CD8-positive, alpha-beta memory T cell (primary cell): ENCODE measurements at regions not wholly inside any gene's neighbourhood (a gene's known extent, or its start where the extent isn't known, plus 50 kb on each side); places are given as distances from the start of the nearest gene placed in this dataset.
"Not testable (repeated sequence)": the region's sequence is repeated elsewhere in the genome, so short reads cannot be mapped to it uniquely, and the experiment has no call there.

Experiments
- CTCF ChIA-PET: fragments of 350-600 bp; sonication (Branson Sonifier 250); formaldehyde crosslinking; loops from one replicate; lab custom pipeline; 2021; ENCODE audit warnings: antibody characterized with exemption; lab: Charles Lee
- POLR2A ChIA-PET: fragments of 350-600 bp; sonication (Branson Sonifier 250); formaldehyde crosslinking; loops from one replicate; lab custom pipeline; 2021; ENCODE audit warnings: antibody characterized with exemption; lab: Charles Lee
- DNase-seq, 5 donors: peaks; one replicate each; pipeline versions ENCODE4 v3.0.0 to v3.0.0-alpha.2; 2020 to 2022; ENCODE audit warnings: mixed read lengths in 1 of 5
- H3K27ac ChIP-seq: one replicate; pipeline ENCODE4 v1.7.0; 2013; ENCODE audit warnings: low read depth, mild to moderate bottlenecking, low read length, moderate library complexity
- H3K27me3 ChIP-seq: 2 replicates; pipeline ENCODE4 v1.7.0; 2013; ENCODE audit warnings: low read length, mild to moderate bottlenecking; ENCODE audit not compliant: insufficient read depth, poor library complexity, severe bottlenecking
- H3K36me3 ChIP-seq: 2 replicates; pipeline ENCODE4 v1.7.0; 2013; ENCODE audit warnings: mild to moderate bottlenecking, low read length, moderate library complexity; ENCODE audit not compliant: insufficient read depth
- H3K4me1 ChIP-seq: 2 replicates; pipeline ENCODE4 v1.7.0; 2013; ENCODE audit warnings: mild to moderate bottlenecking, low read length, moderate library complexity; ENCODE audit not compliant: insufficient read depth
- H3K4me3 ChIP-seq: 2 replicates; pipeline ENCODE4 v1.7.0; 2013; ENCODE audit warnings: mild to moderate bottlenecking, low read length
- H3K9me3 ChIP-seq: 2 replicates; pipeline ENCODE4 v1.7.0; 2013; ENCODE audit warnings: mild to moderate bottlenecking, low read length
- H3K27ac Mint-ChIP-seq, 8 donors: one replicate each; pipeline ENCODE4 v1.8.0; 2020 to 2021; ENCODE audit warnings: mixed read lengths in 8 of 8, mild to moderate bottlenecking in 6 of 8, inconsistent platforms in 3 of 8, moderate library complexity in 3 of 8
- H3K27me3 Mint-ChIP-seq, 2 donors: one replicate each; pipeline ENCODE4 v1.8.0; 2020 to 2021; ENCODE audit warnings: mixed read lengths in 2 of 2, mild to moderate bottlenecking in 1 of 2, moderate library complexity in 1 of 2
- H3K36me3 Mint-ChIP-seq, 3 donors: one replicate each; pipeline ENCODE4 v1.8.0; 2020 to 2021; ENCODE audit warnings: mixed read lengths in 3 of 3, inconsistent platforms in 1 of 3, mild to moderate bottlenecking in 1 of 3
- H3K4me1 Mint-ChIP-seq, 3 donors: one replicate each; pipeline ENCODE4 v1.8.0; 2020 to 2021; ENCODE audit warnings: mixed read lengths in 3 of 3, inconsistent platforms in 1 of 3, mild to moderate bottlenecking in 1 of 3
- H3K4me3 Mint-ChIP-seq, 7 donors: one replicate each; pipeline ENCODE4 v1.8.0; 2020 to 2021; ENCODE audit warnings: mixed read lengths in 7 of 7, mild to moderate bottlenecking in 6 of 7, moderate library complexity in 4 of 7, inconsistent platforms in 2 of 7
- H3K9me3 Mint-ChIP-seq, 5 donors: one replicate each; pipeline ENCODE4 v1.8.0; 2020 to 2022; ENCODE audit warnings: mixed read lengths in 5 of 5, mild to moderate bottlenecking in 3 of 5, moderate library complexity in 2 of 5, inconsistent platforms in 1 of 5

- no peak overlapping the region for H3K4me3 Mint-ChIP-seq
- ChIA-PET CTCF (no interaction called here), POLR2A (no interaction called here)
- H3K27ac Mint-ChIP-seq = no peak overlapping the region
- no peak overlapping the region for H3K27ac ChIP-seq
- no peaks in the 10 kb centered on the region for H3K4me1 ChIP-seq
- no peak overlapping the region for H3K4me3 ChIP-seq
- no peaks in the 10 kb centered on the region for H3K27me3 Mint-ChIP-seq
- no peak for DNase-seq
- H3K36me3 ChIP-seq = no peaks in the 10 kb centered on the region
- no peaks in the 10 kb centered on the region for H3K27me3 ChIP-seq
- peaks cover 0 to 8% (median 1%) of the 10 kb centered on the region in 5 donors for H3K9me3 Mint-ChIP-seq
- no peaks in the 10 kb centered on the region for H3K36me3 Mint-ChIP-seq
- H3K4me1 Mint-ChIP-seq = no peaks in the 10 kb centered on the region
- H3K9me3 ChIP-seq = no peaks in the 10 kb centered on the region
Observed at GRCh38 chr5:136820848-136821247, 455.5 kb upstream of the TRPC7 start.

GRCh38 chr5:136819526-136820302 is 454.4 kb upstream of the TRPC7 start:
- H3K27ac Mint-ChIP-seq = no peak overlapping the region
- H3K4me3 Mint-ChIP-seq = no peak overlapping the region
- Histone ChIP-seq H3K4me3 (no peak overlapping the region), H3K27ac (no peak overlapping the region), H3K4me1 (no peaks in the 10 kb centered on the region), H3K9me3 (no peaks in the 10 kb centered on the region), H3K27me3 (no peaks in the 10 kb centered on the region), H3K36me3 (no peaks in the 10 kb centered on the region)
- H3K4me1 Mint-ChIP-seq = no peaks in the 10 kb centered on the region
- peaks cover 0 to 8% (median 1%) of the 10 kb centered on the region in 5 donors for H3K9me3 Mint-ChIP-seq
- no peak for DNase-seq
- no peaks in the 10 kb centered on the region for H3K27me3 Mint-ChIP-seq
- H3K36me3 Mint-ChIP-seq = no peaks in the 10 kb centered on the region
- POLR2A ChIA-PET = no interaction called here
- CTCF ChIA-PET = no interaction called here

GRCh38 chr5:136816327-136816726 is 451.0 kb upstream of the TRPC7 start:
- Mint-ChIP-seq H3K4me3 (no peak overlapping the region), H3K36me3 (no peaks in the 10 kb centered on the region), H3K27ac (no peak overlapping the region), H3K9me3 (peaks cover 0 to 2% (median 1%) of the 10 kb centered on the region in 5 donors), H3K4me1 (no peaks in the 10 kb centered on the region), H3K27me3 (no peaks in the 10 kb centered on the region)
- Histone ChIP-seq H3K27ac (no peak overlapping the region), H3K4me3 (no peak overlapping the region), H3K36me3 (no peaks in the 10 kb centered on the region), H3K9me3 (no peaks in the 10 kb centered on the region), H3K4me1 (no peaks in the 10 kb centered on the region), H3K27me3 (no peaks in the 10 kb centered on the region)
- ChIA-PET POLR2A (no interaction called here), CTCF (no interaction called here)
- DNase-seq = no peak

DNA sequence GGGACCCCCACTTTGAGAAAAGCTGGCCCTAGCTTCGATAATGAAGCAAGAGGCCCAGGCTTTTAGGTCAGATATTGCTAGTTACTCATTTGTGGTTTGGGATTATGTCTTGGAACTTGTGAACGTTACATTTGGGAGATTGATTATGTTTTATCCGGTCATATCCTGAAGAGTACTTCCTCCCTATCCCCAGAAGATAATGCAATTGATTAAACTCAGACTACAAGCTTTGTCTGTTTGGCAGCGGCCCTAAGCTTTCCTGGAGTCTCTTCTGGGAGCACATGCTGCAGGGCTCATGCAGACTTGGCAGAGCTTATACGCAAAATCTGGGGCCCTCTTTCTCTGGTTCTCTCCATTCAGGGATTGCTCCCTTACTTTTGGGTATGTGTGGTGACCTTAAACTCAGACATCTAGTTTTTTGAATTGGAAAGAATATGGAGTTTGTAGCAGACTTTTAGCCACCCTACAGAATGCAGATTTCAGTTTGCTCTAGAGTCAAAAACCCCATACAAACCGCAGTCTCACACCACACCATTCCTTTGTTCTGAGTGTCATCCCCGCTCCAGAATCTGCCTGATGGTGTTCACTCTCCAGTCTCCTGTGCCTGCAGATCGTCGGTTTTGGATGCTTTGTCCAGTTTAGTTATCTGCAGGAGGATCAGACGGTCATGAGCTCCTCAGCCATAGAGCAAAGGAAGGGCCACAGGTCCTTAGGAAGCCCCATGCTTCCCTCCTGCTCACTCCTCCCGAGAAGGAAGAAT is 449.5 kb upstream of the TRPC7 start:
- H3K9me3 ChIP-seq = no peaks in the 10 kb centered on the region
- Mint-ChIP-seq H3K27ac (no peak overlapping the region), H3K4me1 (no peaks in the 10 kb centered on the region), H3K9me3 (peaks cover 0 to 3% (median 2%) of the 10 kb centered on the region in 5 donors), H3K36me3 (no peaks in the 10 kb centered on the region), H3K4me3 (no peak overlapping the region), H3K27me3 (no peaks in the 10 kb centered on the region)
- H3K27ac ChIP-seq = no peak overlapping the region
- no peaks in the 10 kb centered on the region for H3K36me3 ChIP-seq
- no peak for DNase-seq
- CTCF ChIA-PET = no interaction called here
- no peaks in the 10 kb centered on the region for H3K27me3 ChIP-seq
- no peak overlapping the region for H3K4me3 ChIP-seq
- no peaks in the 10 kb centered on the region for H3K4me1 ChIP-seq
- POLR2A ChIA-PET = no interaction called here

DNA sequence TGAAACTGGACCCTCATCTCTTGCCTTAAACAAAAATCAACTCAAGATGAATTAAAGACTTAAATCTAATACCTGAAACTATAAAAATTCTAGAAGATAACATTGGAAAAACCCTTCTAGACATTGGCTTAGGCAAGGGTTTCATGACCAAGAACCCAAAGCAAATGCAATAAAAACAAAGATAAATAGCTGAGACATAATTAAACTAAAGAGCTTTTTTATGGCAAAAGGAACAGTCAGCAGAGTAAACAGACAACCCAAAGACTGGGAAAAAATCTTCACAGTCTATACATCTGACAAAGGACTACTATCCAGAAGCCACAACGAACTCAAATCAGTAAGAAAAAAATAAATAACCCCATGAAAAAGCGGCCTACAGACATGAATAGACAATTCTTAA is 446.9 kb upstream of the TRPC7 start:
- H3K9me3 Mint-ChIP-seq, H3K4me1 ChIP-seq, H3K36me3 Mint-ChIP-seq, H3K27me3 ChIP-seq, DNase-seq, POLR2A ChIA-PET, H3K4me1 Mint-ChIP-seq, H3K27ac Mint-ChIP-seq, H3K4me3 Mint-ChIP-seq, H3K9me3 ChIP-seq, H3K4me3 ChIP-seq, H3K27me3 Mint-ChIP-seq, CTCF ChIA-PET, H3K27ac ChIP-seq, H3K36me3 ChIP-seq: not testable (repeated sequence)

- Histone ChIP-seq H3K9me3 (no peaks in the 10 kb centered on the region), H3K27ac (no peak overlapping the region), H3K4me3 (no peak overlapping the region), H3K4me1 (no peaks in the 10 kb centered on the region), H3K27me3 (no peaks in the 10 kb centered on the region), H3K36me3 (no peaks in the 10 kb centered on the region)
- Mint-ChIP-seq H3K4me1 (peaks cover 0 to 4% (median 0%) of the 10 kb centered on the region in 3 donors), H3K27ac (no peak overlapping the region), H3K36me3 (no peaks in the 10 kb centered on the region), H3K4me3 (no peak overlapping the region), H3K27me3 (peaks cover 0 to 2% of the 10 kb centered on the region in 2 donors), H3K9me3 (peaks cover 0 to 4% (median 1%) of the 10 kb centered on the region in 5 donors)
- DNase-seq = no peak
- ChIA-PET POLR2A (no interaction called here), CTCF (no interaction called here)
Observed at GRCh38 chr5:136811551-136811950, 446.2 kb upstream of the TRPC7 start.

DNA sequence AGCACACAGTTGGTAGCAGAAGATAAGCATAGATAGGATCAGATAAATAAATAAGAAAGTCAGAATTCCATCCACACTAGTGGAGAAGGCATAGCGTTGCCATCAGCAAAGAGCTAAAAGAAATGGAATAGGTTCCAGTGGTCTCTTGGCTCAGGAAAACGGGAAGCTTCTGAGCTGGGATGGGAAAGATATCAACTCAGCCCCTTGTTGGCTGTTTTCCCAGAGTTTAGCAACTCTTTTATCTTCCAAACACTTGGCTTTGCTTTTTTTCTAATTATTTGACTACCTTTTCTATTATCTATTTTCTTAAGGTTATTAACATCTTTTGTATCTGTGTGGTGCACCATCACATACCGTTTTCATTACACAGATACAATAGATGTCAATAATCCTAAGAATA is 445.7 kb upstream of the TRPC7 start:
- Histone ChIP-seq H3K9me3 (no peaks in the 10 kb centered on the region), H3K4me1 (no peaks in the 10 kb centered on the region), H3K27ac (no peak overlapping the region), H3K36me3 (no peaks in the 10 kb centered on the region), H3K4me3 (no peak overlapping the region), H3K27me3 (no peaks in the 10 kb centered on the region)
- no peaks in the 10 kb centered on the region for H3K36me3 Mint-ChIP-seq
- peaks cover 0 to 4% (median 0%) of the 10 kb centered on the region in 3 donors for H3K4me1 Mint-ChIP-seq
- POLR2A ChIA-PET = no interaction called here
- H3K27me3 Mint-ChIP-seq = peaks cover 0 to 2% of the 10 kb centered on the region in 2 donors
- CTCF ChIA-PET = no interaction called here
- no peak overlapping the region for H3K27ac Mint-ChIP-seq
- H3K4me3 Mint-ChIP-seq = no peak overlapping the region
- peaks cover 0 to 4% (median 3%) of the 10 kb centered on the region in 5 donors for H3K9me3 Mint-ChIP-seq
- DNase-seq = no peak

- ChIA-PET POLR2A (no interaction called here), CTCF (interaction anchor here (0.5 kb wide), 1 partner anchor 43 kb away, joined by 3 read pairs; no protein-coding TSS in a partner anchor)
- Mint-ChIP-seq H3K4me1 (peaks cover 0 to 4% (median 0%) of the 10 kb centered on the region in 3 donors), H3K36me3 (no peaks in the 10 kb centered on the region), H3K27ac (no peak overlapping the region), H3K9me3 (peaks cover 0 to 3% (median 2%) of the 10 kb centered on the region in 5 donors), H3K27me3 (peaks cover 0 to 2% of the 10 kb centered on the region in 2 donors), H3K4me3 (no peak overlapping the region)
- no peak for DNase-seq
- Histone ChIP-seq H3K4me3 (no peak overlapping the region), H3K27me3 (no peaks in the 10 kb centered on the region), H3K4me1 (no peaks in the 10 kb centered on the region), H3K9me3 (no peaks in the 10 kb centered on the region), H3K27ac (no peak overlapping the region), H3K36me3 (no peaks in the 10 kb centered on the region)
Observed at GRCh38 chr5:136810261-136810801, 445.0 kb upstream of the TRPC7 start.
